GM06990 (cell line): ENCODE measurements at regions not wholly inside any gene's neighbourhood (a gene's known extent, or its start where the extent isn't known, plus 50 kb on each side); places are given as distances from the start of the nearest gene placed in this dataset.

ENCODE experiments used
- DNase-seq: peaks from one replicate; pipeline ENCODE4 v3.0.0-alpha.2; 2011; ENCODE audit not compliant: insufficient read length; ENCODE audit errors: extremely low read depth
- H3K27me3 ChIP-seq: replicated peaks from 2 replicates; pipeline ENCODE4 v1.6.0; 2011; ENCODE audit warnings: low read length; ENCODE audit not compliant: control insufficient read depth, insufficient read depth
- H3K36me3 ChIP-seq: 2 replicates; pipeline ENCODE4 v1.5.1; 2011; ENCODE audit warnings: low read length; ENCODE audit not compliant: control insufficient read depth, insufficient read depth
- H3K4me3 ChIP-seq: replicated peaks from 2 replicates; pipeline ENCODE4 v1.5.1; 2011; ENCODE audit warnings: low read depth, mild to moderate bottlenecking, control low read depth, low read length
- TF ChIP-seq, protein P1 (sequence below): IDR thresholded peaks from 2 replicates; pipeline ENCODE4 v1.5.1; 2011; ENCODE audit warnings: low read length, control low read depth, mild to moderate bottlenecking, inconsistent platforms; ENCODE audit not compliant: insufficient read depth, poor library complexity, severe bottlenecking

- Histone ChIP-seq H3K4me3 (no peak overlapping the region), H3K36me3 (no peaks in the 10 kb centered on the region), H3K27me3 (no peaks in the 10 kb centered on the region)
- no peak for DNase-seq
- TF ChIP-seq, protein P1, sequence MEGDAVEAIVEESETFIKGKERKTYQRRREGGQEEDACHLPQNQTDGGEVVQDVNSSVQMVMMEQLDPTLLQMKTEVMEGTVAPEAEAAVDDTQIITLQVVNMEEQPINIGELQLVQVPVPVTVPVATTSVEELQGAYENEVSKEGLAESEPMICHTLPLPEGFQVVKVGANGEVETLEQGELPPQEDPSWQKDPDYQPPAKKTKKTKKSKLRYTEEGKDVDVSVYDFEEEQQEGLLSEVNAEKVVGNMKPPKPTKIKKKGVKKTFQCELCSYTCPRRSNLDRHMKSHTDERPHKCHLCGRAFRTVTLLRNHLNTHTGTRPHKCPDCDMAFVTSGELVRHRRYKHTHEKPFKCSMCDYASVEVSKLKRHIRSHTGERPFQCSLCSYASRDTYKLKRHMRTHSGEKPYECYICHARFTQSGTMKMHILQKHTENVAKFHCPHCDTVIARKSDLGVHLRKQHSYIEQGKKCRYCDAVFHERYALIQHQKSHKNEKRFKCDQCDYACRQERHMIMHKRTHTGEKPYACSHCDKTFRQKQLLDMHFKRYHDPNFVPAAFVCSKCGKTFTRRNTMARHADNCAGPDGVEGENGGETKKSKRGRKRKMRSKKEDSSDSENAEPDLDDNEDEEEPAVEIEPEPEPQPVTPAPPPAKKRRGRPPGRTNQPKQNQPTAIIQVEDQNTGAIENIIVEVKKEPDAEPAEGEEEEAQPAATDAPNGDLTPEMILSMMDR: no peak
Observed at GRCh38 chr20:58043236-58044140, 185.0 kb downstream of the ANKRD60 start.

DNA sequence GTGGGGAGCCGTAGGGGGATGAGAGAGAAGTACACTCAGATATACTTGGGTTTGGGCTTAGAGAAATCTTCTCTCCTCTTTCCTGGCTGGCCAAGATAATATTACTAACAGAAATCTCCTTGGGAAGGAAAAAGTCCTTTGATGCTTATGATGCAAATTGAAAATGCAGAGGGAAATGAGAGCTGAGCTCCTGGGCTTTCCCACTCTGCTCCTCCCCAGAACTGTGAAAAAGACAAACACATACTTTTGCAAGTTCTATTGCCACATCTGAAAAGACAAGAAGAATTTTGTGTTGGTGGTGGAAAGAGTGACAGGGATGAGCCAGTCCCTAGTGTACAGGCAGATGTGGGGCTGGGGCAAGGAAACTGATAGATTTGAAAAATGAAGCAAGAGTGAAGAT, 185.9 kb downstream of the ANKRD60 start:
- no peak for DNase-seq
- no peaks in the 10 kb centered on the region for H3K36me3 ChIP-seq
- TF ChIP-seq, protein P1: no peak
- H3K27me3 ChIP-seq: no peaks in the 10 kb centered on the region
- H3K4me3 ChIP-seq: no peak overlapping the region

DNA sequence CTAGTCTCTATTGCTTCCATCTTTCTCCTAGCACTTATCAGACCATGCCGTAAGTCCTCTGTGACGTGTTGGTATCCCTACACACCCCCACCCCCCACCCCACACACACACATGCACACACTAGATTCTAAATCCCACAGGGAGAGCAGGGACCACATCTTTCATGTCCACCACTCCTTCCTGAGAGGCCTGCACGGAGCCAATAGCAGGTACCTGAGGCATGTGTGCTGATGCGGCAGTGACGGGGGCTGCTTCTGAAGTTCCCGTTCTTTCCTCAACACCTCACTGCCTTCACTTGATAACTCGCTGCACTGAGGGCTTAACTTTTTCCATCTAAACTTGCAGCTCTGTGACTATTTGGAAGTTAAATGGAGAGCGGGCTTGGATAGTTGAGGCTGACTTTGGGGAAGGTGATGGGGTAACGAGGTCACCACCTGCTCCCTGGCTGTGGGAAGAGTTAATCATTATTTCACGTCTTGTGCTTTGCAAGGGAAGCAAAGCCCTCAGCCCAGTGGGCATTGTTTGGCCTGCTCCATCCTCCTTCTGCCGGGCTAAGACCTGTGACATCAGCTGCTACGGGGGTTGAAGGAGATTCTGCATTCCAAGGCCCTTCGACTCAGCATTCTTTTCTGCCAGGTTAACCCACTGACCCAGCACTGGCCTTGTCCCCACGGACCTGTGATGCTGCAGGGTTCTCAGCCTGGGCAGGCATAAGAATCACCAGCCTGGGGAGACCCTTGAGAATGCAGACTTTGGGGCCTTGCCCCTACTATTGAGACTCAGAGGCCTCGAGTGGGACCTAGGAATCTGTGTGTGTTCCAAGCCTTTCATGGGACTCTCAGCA, 187.8 kb downstream of the ANKRD60 start:
- Histone ChIP-seq H3K36me3 (no peaks in the 10 kb centered on the region), H3K4me3 (no peak overlapping the region), H3K27me3 (no peaks in the 10 kb centered on the region)
- DNase-seq: no peak
- TF ChIP-seq, protein P1: no peak

DNA sequence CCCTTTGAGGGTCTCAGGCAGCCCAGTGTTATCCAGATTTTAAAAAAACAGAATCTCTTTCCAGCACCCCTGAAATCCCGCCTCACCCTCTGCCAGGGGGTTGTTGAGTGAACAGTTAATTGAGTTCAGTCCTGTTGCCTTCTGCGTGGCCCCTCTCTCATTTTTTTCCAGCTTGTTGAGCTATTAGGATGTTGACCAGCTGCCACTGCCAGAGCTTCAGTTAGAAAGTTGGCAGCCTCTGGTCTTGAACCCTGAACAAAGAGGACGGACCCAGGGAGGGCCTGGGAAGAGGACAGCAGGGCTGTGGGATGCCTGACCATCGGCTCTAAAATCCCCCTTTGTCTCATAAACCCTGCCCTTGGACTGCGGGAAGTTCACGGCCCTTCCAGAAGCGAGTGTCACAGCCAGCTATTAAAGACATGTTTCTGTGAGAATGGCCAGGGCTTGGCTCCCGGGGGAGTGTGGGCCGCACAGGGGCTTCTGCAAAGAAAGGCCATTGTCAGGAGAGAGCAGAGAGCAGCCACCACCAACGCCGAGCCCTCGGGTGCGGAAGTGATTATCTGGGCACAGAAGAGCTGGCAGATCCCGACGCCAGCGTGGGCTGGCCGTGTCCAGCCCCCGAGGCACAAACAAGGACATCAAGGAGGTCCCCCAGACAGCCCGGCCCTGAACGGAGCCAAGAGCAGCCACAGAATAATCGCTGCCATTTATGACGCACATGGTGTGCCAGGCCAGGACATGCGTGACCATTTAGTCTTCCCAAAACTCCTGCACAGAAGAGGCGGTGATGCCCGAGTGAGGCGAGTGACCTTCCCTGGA, 189.0 kb downstream of the ANKRD60 start:
- H3K4me3 ChIP-seq: no peak overlapping the region
- H3K27me3 ChIP-seq: no peaks in the 10 kb centered on the region
- DNase-seq: no peak

DNA sequence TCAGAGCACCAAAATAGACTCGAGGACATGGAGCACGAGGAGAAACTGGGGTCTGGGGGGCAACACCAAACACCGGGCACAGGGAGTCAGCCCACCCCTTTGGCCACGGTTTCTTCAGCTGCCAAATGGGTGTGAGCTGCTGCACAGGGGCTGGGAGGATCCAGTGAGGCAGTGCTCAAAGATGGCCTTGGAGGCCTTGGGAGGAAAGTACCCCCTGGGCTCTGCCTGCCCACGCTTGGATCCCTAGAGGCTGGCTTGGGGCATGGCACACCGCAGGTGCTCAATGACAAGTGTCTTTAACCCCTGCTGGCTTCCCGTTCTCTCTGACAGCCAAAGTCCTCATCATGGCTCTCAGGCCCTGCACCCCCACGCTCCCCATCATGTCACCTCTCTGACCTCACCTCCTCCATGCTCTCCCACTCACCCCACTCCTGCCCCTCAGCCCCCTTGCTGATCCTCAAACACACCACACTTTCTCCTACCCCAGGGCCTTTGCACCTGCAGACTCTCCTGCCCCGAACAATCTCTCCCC, 190.3 kb downstream of the ANKRD60 start:
- TF ChIP-seq, protein P1: no peak
- no peak for DNase-seq

More for the DNA sequence above, 189.0 kb downstream of the ANKRD60 start:
- H3K36me3 ChIP-seq: no peaks in the 10 kb centered on the region
- TF ChIP-seq, protein P1: no peak

More for the DNA sequence above, 190.3 kb downstream of the ANKRD60 start:
- Histone ChIP-seq H3K4me3 (no peak overlapping the region), H3K27me3 (no peaks in the 10 kb centered on the region), H3K36me3 (no peaks in the 10 kb centered on the region)
